ENCODE measurements at regions not wholly inside any gene's neighbourhood (a gene's known extent, or its start where the extent isn't known, plus 50 kb on each side); places are given as distances from the start of the nearest gene placed in this dataset.
"Not testable (repeated sequence)": the region's sequence is repeated elsewhere in the genome, so short reads cannot be mapped to it uniquely, and the experiment has no call there.

DNA sequence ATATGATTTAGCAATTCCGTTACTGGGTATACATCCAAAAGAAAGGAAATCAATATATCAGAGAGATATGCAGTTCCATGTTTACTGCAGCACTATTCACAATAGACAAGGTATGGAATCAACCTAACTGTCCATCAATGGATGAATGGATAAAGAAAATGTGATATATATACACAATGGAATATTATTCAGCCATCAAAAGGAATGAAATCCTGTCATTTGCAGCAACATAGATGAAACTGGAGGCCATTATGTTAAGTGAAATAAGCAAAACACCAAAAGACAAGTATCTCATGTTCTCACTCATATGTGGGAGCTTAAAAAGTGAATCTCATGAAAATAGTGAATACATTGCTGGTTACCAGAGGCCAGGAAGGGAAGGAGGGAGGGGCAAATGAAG lies 390.8 kb downstream of the ZFHX3 start:
- DNase-seq (ENCODE audit: low read depth) = no peak

DNA sequence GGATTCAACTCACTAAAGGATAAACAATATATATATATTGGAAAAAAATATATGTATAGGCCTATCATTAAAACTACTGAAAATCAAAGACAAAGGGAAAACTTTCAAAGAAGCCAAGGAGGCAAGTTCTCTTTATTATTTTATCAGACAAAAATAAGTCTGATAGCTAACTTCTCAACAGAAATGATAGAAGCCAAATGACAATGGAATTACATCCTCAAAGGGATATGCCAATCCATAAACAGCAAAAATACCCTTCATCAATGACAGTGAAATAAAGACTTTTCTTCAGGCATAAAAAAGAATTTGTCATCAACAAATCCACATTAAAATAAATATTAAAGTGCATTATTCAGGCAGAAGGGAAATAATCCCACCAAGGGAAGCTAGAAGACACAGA lies 393.4 kb downstream of the ZFHX3 start:
- no peak for DNase-seq (ENCODE audit: low read depth)

DNA sequence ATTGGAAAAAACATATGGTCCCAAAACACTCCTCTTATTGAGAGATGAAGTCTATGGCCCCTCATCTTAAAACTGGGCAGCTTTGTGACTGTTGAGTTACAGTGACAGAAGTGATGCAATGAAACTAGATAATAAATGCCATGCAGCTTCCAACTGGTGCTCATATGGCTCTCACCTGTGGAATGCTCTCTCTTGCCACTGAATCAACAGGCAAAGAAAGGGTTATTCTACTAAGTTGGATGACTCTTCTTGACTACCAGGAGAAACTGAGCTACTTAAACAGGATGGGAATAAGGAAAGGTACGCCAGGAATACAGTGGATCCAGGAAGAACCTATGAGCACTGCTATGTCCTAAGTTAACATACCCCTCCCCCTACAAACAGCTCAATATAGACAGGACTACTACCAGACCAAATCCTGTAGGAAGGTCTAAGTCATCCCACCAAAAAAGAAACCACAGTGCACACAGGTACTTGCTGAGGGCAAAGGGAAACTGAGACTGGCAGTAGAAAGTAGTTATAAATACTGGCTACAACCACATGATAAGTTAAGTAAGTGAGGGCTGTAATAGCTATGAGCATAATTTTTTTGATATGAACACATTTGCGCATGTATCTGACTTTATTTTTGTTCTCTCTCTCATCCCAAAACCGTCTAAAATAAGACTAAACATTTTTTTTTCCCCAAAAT lies 398.5 kb downstream of the ZFHX3 start:
- DNase-seq (ENCODE audit: low read depth) = no peak

DNA sequence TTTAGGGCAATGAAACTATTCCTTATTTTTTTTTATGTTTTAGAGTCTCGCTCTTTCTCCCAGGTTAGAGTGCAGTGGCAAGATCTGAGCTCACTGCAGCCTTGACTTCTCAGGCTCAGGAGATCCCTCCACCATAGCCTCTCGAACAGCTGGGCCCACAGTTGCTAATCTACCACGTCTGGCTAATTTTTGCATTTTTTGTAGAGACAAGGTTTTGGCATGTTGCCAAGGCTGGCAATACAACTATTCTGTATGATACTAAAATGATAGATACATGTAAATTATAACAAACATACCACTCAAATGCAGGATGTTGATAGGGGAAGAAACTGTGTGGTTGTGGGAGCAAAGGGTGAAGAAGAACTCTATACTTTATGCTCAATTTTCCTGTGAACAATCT lies 401.3 kb downstream of the ZFHX3 start:
- no peak for DNase-seq (ENCODE audit: low read depth)

DNA sequence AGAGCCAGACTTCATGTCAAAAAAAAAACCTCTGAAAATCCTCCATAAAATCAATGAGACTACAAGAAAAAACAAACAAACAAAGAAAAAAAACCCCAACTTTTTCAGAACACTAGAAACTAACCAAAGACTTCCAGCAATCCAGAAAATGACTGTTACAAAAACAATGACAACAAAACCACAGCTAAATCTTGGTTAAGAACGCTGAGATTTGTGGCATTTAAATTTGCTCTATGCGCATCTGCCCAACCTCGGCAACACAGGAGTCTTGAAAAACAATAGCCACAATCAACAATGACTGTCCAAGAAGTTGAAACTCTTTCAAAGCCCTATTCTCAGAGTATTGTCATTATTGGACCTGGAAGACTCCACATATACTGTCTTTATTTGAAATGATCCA lies 402.4 kb downstream of the ZFHX3 start:
- DNase-seq (ENCODE audit: low read depth) = no peak

DNA sequence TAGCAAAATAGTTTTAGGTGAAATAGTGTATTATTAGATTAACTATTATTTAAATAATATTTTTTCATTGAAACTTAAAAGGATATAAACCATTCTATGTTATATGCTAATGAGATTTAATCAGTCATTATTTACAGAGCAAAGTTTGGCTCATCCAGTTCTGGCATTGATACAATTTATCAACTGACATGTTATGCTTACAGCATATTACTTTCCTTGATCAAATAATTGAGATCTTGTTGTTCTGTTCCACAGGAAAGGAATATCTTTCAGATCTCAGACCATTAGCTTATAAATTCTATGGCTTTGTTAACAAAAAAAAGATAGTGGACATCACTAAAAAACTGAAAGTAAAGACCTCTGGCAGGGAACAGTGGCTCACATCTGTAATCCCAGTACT lies 403.0 kb downstream of the ZFHX3 start:
- DNase-seq (ENCODE audit: low read depth) = no peak

DNA sequence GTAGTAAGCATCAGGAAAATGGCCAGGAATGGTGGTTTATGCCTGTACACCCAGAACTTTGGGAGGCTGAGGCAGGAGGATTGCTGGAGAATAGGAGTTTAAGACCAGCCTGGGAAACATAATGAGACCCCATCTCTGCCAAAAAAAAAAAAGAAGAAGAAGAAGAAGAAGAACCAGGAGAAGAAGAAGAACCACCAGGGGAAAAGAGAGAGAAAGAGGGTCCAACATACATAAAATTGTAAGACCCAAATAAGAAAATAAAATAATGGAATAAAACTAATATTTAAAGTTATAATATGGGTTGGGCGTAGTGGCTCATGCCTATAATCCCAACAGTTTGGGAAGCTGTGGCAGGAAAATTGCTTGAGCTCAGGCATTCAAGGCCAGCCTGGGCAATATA lies 408.4 kb downstream of the ZFHX3 start:
- DNase-seq (ENCODE audit: low read depth) = no peak

DNA sequence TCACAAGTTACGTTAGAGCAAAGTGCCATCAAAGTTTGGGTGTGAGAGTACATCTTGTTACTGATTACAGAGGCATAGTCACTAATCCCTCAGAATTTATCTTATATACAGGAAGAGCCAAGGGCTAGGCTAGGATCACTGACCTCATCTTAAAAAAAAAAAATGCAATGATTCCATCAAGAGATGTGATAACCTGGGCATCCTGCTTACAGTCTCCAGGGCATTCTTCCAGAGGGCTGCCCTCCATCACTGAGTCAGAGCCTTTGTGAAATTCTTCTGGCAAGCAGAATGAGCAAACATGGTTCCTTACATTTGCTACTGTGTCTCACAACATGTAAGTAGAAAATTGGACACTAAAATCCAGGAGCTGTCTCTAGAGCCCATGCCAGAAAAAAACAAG lies 410.6 kb downstream of the ZFHX3 start:
- no peak for DNase-seq (ENCODE audit: low read depth)

DNA sequence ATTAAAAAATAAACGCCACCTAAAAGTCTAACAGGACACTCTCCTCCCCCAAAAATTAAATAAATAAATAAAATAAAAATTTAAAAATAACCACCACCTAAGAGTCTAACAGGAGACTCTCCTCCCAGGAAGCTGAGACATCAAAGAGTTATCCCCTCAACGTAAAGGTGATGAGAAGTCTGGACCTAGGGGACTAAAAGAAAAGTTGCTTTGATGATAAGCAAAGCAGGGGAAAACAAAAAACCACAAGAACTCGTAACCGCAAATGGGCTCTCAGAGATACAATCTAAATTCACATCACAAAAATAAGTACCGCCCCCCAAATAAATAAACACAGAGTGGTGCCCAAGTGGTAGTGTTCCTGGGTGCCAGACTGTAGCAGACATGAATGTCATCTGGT lies 412.2 kb downstream of the ZFHX3 start:
- no peak for DNase-seq (ENCODE audit: low read depth)

DNA sequence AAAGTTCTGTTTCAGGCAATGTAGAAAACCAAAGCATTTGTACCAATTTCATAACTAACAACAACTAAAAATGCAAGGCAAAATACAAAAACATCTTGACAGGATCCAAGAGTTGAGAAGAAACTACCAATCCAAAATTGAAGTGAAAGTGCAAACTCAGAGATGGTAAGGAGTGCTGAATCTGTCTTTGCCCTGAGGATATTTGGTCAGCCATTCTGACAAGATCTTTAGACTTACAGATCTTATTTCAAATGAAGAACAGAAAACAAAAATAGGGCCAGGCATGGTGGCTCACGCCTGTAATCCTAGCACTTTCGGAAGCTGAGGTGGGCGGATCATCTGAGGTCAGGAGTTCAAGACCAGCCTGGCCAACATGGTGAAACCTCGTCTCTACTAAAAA lies 412.8 kb downstream of the ZFHX3 start:
- DNase-seq (ENCODE audit: low read depth) = no peak

DNA sequence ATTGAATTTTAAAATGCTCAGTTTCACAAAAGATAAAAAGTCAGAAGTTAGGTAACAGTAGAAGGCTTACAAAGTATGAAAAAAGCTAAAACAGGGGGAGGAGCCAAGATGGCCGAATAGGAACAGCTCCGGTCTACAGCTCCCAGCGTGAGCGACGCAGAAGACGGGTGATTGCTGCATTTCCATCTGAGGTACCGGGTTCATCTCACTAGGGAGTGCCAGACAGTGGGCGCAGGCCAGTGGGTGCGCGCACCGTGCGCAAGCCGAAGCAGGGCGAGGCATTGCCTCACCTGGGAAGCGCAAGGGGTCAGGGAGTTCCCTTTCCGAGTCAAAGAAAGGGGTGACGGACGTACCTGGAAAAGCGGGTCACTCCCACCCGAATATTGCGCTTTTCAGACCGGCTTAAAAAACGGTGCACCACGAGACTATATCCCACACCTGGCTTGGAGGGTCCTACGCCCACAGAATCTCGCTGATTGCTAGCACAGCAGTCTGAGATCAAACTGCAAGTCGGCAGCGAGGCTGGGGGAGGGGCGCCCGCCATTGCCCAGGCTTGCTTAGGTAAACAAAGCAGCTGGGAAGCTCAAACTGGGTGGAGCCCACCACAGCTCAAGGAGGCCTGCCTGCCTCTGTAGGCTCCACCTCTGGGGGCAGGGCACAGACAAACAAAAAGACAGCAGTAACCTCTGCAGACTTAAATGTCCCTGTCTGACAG lies 420.6 kb downstream of the ZFHX3 start:
- DNase-seq (ENCODE audit: low read depth) = not testable (repeated sequence)

DNA sequence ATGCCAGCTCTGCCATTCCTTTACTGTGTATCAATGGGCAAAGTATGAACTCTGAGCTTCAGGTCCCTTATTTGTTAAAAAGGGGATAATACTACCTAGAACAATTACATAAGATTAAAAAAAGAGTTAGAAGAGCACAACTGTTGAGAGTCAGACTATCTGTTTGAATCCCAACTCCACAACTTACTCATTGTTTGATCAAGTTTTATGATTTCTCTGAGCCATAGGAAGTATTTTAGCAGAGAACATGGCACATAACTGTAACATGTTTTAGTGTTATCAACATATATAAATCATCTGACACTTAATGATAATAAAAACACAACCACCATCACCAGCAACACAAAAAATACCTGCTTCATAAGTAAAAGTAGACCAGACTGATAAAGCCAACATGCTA lies 421.3 kb downstream of the ZFHX3 start:
- DNase-seq (ENCODE audit: low read depth) = no peak

DNA sequence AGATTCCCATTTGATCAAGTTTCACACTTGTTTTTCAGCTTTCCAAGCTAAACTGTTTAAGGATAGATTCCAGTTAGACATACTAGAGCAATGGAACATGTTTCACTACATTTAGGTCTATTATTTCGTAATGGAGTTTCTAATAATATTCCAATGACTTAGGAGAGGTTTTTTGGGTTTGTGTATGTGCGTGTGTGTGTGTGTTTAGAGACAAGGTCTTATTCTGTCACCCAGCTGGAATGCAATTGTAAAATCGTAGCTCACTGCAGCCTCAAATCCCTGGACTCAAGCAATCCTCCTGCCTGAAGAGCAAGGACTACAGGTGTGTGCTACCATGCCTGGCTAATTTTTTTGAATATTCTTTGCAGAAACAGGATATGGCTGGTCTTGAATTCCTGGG lies 426.3 kb downstream of the ZFHX3 start:
- no peak for DNase-seq (ENCODE audit: low read depth)

DNA sequence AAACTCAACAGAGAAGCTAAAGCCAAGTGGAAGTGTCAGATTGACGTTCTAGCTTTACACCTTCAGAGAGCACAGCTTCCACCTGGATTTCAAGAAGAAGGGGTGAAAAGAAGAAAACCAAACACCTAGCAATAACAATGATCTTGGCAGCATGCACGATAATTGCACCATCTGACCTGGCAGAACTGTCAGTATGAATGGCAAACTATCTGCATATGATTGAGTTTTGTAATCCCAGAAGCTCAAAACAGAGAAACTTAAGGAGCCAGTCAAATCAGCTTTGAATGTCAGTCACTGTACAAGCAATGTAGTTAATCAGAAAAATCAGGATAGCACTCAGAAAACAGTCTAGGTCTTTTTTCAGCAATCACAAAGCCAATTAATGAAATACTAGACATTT lies 427.1 kb downstream of the ZFHX3 start:
- no peak for DNase-seq (ENCODE audit: low read depth)

DNA sequence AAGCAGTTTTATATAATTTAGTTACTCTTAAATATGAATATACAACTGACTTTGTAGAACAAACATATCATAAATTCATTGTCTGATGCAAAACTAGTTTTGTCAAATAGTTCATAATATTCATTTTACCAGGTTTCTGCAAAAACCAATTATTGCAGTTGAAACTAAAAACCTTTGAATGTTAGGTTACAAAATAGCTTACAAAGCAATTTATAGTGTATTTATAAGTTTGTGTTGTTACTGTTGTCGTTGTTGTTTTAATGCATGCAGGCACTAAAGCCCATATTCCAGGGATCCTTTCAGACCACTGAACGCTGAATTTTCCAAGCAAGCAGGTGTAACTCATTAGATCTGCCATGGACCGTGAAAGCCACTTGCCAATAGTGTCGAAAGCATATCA lies 427.6 kb downstream of the ZFHX3 start:
- DNase-seq (ENCODE audit: low read depth) = no peak

DNA sequence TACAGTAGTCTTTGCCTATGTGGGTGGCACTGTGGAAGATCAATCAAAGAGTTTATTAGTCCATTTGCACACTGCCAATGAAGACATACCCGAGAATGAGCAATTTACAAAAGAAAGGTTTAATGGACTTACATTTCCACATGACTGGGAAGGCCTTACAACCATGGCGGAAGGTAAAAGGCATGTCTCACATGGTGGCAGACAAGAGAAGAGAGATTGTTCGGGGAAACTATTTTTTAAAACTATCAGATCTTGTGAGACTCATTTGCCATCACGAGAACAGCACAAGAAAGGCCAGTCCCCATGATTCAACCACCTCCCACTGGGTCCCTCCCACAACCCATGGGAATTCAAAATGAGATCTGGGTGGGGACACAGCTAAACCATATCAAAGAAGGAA lies 432.1 kb downstream of the ZFHX3 start:
- no peak for DNase-seq (ENCODE audit: low read depth)

DNA sequence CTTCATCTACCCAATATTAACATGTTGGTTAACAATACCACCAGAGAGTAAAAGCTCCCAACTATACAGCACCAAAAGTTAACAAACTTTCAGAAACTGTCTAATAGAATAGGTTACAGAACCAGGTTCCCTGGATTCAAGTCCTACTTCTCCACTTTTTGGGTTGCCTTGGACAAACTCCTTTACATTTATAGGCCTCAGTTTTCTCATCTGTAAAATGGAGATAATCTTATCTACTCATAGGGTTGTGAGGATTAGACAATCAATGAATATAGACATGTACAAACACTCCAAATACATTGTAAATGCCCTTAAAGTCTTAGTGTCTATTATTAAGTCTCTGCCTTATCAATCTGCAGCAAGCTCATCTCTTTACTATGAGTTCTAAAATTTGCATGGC lies 435.2 kb downstream of the ZFHX3 start:
- no peak for DNase-seq (ENCODE audit: low read depth)

DNA sequence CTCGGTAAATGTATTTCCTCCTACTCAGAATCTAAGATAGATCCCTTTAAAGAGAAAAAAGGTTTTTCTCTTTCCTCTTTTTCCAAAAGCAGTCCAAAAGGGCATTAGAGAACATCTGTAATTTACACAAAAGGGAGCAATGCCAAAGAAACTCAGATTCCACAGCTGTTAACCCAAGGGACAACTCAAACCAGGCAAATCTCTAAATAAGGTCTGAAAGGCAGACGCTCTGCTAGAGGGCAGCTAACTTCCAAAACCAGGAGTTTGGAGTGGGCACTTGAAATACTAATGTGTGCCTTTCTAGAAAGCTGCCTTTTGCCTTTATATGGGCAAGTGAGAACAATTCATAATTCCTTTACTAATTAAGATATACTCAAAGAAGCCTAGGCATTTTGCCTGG lies 435.7 kb downstream of the ZFHX3 start:
- no peak for DNase-seq (ENCODE audit: low read depth)

DNA sequence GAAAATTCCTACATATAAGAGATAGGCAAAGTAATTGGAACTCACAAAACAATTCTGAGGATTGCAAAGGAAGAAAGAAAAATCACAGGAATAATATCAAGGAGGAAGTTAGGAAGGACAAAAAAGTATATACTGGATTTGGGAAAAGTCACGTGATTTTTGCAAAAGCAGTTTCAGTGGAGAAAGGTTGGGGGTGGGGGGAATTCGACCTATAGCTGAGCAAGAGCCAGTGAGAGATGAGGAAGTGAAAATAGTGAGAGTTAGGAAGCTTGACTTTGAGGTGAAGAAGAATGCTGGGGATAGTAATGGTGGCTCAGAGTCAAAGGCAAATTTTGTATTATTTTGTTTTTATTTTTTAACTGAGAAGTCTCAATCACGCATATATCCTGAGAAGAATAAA lies 438.0 kb upstream of the PMFBP1 start:
- DNase-seq (ENCODE audit: low read depth) = no peak

DNA sequence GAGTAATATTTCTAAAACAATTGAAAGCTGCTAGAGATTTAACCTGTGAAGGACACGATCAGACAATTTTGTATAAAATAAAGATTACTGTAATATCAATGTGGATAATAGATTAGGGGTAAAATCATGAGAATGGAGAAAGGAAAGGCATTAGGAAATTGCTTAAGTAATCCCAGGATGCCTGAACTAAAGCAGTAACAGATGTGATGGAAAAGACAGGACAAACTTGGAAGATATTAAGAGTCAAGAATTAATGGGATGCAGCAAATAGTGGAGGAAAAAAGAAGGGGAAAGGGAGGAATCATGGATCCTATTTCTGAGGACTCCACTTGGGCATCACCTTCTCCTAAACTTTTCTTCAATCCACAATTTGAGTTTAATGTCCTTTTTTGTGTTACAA lies 437.1 kb upstream of the PMFBP1 start:
- no peak for DNase-seq (ENCODE audit: low read depth)

DNA sequence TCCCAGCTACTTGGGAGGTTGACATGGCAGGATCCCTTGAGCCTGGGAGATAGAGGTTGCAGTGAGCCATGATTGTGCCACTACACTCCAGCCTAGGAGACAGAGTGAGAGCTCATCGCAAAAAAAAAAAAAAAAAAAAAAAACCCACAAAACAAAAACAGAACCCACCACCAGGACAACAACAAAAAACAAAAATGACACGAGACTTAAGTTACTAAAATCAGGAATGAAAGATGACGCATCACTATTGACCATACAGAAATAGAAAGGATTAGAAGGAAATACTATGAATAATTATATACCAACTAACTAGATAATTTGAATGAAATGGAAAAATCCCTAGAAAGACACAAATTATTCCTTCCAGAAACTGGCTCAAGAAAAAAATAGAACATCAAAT lies 432.4 kb upstream of the PMFBP1 start:
- DNase-seq (ENCODE audit: low read depth) = no peak

DNA sequence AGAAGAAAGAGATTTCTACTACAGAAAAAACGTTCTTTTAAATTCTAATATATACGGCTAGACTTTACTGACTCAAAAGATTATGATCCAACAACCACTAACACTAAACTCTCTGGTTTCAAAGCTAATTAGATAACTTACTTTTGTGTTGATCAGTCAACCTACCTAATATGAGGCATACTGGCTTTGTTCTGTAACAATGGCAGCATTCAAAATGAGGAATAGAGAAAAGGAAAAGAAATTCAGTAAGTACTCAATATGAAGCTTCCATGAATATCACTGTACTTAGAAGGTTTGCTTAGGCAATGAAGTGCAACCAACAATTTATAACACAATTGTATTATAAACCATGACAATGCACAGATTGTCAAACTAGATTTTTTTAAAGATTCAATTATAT lies 430.5 kb upstream of the PMFBP1 start:
- no peak for DNase-seq (ENCODE audit: low read depth)

DNA sequence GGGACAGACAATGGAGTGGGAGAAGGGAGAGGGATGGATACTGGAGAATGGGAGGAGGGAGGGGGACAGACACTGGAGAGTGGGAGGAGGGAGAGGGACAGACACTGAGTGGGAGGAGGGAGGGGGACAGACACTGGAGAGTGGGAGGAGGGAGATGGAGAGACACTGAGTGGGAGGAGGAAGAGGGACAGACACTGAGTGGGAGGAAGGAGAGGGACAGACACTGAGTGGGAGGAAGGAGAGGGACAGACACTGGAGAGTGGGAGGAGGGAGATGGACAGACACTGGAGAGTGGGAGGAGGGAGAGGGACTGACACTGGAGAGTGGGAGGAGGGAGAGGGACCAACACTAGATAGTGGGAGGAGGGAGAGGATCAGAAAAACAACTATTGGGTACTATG lies 426.7 kb upstream of the PMFBP1 start:
- no peak for DNase-seq (ENCODE audit: low read depth)

DNA sequence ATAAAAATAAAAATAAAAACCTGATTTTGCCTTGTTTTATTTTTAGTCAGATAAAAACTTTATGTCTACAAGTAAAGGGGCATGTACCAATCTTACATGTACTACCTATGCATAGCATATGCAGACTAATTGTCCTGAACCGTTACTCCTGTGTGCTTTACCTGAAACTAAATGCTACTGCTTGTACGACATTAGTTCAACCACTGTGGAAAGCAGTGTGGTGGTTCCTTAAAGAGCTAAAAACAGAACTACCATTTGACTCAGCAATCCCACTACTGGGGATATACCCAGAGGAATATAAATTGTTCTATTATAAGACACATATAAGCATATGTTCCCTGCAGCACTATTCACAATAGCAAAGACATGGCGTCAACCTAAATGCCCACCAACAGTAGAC lies 426.0 kb upstream of the PMFBP1 start:
- no peak for DNase-seq (ENCODE audit: low read depth)
